ENCODE measurements at regions not wholly inside any gene's neighbourhood (a gene's known extent, or its start where the extent isn't known, plus 50 kb on each side); places are given as distances from the start of the nearest gene placed in this dataset.

- ATAC-seq: no peak
- no peak for DNase-seq
- ChIA-PET CTCF (interaction anchor here (0.6 to 10.2 kb wide), 5 partner anchors 9 to 26 kb away, joined by 3 to 108 read pairs (median 5); no protein-coding TSS in a partner anchor), POLR2A (no interaction called here)
- Mint-ChIP-seq H3K4me3 (no peak overlapping the region), H3K4me1 (peaks cover 1% of the 10 kb centered on the region), H3K27me3 (no peaks in the 10 kb centered on the region), H3K36me3 (ENCODE audit: low read depth) (peaks cover 4% of the 10 kb centered on the region), H3K9me3 (ENCODE audit: low read depth) (peaks cover 8% of the 10 kb centered on the region), H3K27ac (no peak overlapping the region)
- intact Hi-C loops (cut with DNase I, micrococcal nuclease): no loop called here
These were observed 94.9 kb upstream of the TRIM2 start for GRCh38 chr4:153109296-153109849.

DNA sequence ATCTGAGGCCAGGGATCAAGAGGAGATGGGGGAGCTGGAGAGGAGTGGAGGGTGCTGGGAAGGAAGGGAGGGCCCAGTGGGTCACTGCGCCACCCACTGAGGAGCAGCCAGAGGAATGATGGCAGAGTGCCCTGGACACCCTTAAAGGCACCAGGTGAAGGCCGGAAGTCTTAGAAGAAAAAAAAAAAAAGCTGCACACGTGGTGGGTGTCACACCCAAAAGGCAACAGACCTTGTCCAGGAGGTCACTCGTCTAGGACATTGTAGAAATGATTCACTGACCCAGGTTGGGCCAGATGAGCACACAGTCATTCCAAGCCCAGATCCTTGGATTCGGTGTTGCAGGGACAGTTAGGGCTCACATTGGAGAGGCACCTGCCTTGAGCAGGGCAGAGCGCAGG is 93.5 kb upstream of the TRIM2 start:
- POLR2A ChIA-PET: no interaction called here
- no peak overlapping the region for H3K4me3 Mint-ChIP-seq
- peaks cover 3% of the 10 kb centered on the region for H3K9me3 Mint-ChIP-seq (ENCODE audit: low read depth)
- no peaks in the 10 kb centered on the region for H3K27me3 Mint-ChIP-seq
- H3K27ac Mint-ChIP-seq: no peak overlapping the region
- H3K36me3 Mint-ChIP-seq (ENCODE audit: low read depth): no peaks in the 10 kb centered on the region
- intact Hi-C loops (cut with DNase I, micrococcal nuclease): loop anchor here in 1 of 2 experiments (10.0 kb wide), 2 partner anchors 576 to 626 kb away; partner anchors contain the start of gene FBXW7
- CTCF ChIA-PET: interaction anchor here (0.8 to 10.2 kb wide), 5 partner anchors 10 to 37 kb away, joined by 3 to 108 read pairs (median 5); no protein-coding TSS in a partner anchor
- H3K4me1 Mint-ChIP-seq: no peaks in the 10 kb centered on the region
- ATAC-seq: no peak
- no peak for DNase-seq

DNA sequence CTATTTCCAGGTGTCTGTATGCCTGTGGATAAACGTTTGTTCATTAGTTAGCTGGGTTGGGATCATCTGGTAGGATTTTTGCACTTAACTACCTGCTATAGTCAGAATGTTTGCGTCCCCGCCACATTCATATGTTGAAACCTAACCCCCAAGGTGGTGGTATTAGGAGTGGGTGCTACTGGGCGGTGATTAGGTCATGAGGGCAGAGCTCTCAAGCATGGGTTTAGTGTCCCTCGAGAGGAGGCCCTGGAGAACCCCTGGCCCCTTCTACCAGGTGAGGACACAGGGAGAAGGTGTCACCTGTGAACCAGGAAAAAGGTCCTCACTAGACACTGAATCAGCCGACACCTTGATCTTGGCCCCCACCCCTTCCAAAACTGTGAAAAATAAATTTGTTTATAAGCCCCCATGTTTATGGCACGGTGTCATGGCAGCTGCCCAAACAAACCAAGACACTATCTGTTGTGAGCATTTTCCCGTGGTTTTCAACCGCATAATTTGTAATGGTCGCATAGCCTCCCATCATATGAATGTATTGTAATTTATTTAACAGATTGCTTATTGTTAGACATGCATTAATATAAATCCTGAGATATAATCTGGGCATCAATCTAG is 92.7 kb upstream of the TRIM2 start:
- no peaks in the 10 kb centered on the region for H3K9me3 Mint-ChIP-seq (ENCODE audit: low read depth)
- no peaks in the 10 kb centered on the region for H3K4me1 Mint-ChIP-seq
- ChIA-PET CTCF (interaction anchor here (0.7 to 10.2 kb wide), 7 partner anchors 12 to 208 kb away, joined by 3 to 108 read pairs (median 4); no protein-coding TSS in a partner anchor), POLR2A (no interaction called here)
- DNase-seq (no peak), ATAC-seq (no peak)
- intact Hi-C loops (cut with DNase I, micrococcal nuclease): loop anchor here in 1 of 2 experiments (10.0 kb wide), 2 partner anchors 577 to 627 kb away; partner anchors contain the start of gene FBXW7
- H3K27ac Mint-ChIP-seq: no peak overlapping the region
- no peaks in the 10 kb centered on the region for H3K27me3 Mint-ChIP-seq
- no peak overlapping the region for H3K4me3 Mint-ChIP-seq
- H3K36me3 Mint-ChIP-seq (ENCODE audit: low read depth): no peaks in the 10 kb centered on the region

GRCh38 chr4:153112041-153112441 is 92.2 kb upstream of the TRIM2 start:
- H3K4me1 Mint-ChIP-seq: no peaks in the 10 kb centered on the region
- intact Hi-C loops (cut with DNase I, micrococcal nuclease): loop anchor here in 1 of 2 experiments (10.0 kb wide), 2 partner anchors 577 to 627 kb away; partner anchors contain the start of gene FBXW7
- POLR2A ChIA-PET: interaction anchor here (0.6 kb wide), 1 partner anchor 97 kb away, joined by 3 read pairs; no protein-coding TSS in a partner anchor
- no peaks in the 10 kb centered on the region for H3K27me3 Mint-ChIP-seq
- no peaks in the 10 kb centered on the region for H3K9me3 Mint-ChIP-seq (ENCODE audit: low read depth)
- CTCF ChIA-PET: interaction anchor here (0.7 to 10.2 kb wide), 6 partner anchors 12 to 207 kb away, joined by 3 to 108 read pairs (median 5); no protein-coding TSS in a partner anchor
- ATAC-seq (no peak), DNase-seq (peak; percentile 49)
- no peaks in the 10 kb centered on the region for H3K36me3 Mint-ChIP-seq (ENCODE audit: low read depth)
- no peak overlapping the region for H3K4me3 Mint-ChIP-seq
- no peak overlapping the region for H3K27ac Mint-ChIP-seq

DNA sequence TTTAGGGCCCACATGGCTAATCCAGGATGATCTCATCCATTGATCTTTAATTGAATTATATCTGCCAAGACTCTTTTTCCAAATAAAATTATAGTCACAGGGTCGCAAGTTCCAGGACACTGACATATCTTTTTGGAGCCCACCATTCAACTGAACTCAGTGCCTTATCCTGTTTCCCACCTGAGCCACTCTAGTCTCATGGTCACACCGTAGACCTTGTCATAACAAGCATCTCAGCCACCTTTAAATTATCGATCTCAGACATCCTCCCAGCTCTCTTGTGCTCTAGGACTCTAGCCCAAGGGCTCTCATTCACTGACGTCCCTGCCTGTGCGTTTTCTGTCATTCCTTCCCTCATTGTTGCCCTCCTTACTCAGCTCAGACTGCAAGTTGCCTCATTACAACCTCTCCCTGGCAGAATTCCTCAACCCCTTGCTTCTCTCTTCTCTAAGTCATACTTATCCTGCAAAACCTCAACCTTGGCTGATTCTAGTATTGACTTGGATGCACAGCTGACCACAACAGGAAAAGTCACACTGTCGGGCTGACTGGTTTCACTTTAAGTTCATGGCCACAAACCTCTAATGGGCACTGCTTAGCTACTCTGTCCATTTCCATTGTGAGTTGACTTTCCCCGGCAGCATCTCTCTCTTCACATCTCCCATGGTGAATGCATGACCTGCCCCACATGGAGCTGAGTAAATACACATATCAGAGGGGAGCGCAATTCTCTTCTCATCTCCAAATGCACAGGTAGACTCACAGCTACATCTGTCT is 91.0 kb upstream of the TRIM2 start:
- H3K36me3 Mint-ChIP-seq (ENCODE audit: low read depth): no peaks in the 10 kb centered on the region
- H3K27ac Mint-ChIP-seq: no peak overlapping the region
- no peak for ATAC-seq
- H3K4me3 Mint-ChIP-seq: no peak overlapping the region
- ChIA-PET POLR2A (interaction anchor here (0.6 kb wide), 1 partner anchor 417 kb away, joined by 4 read pairs; no protein-coding TSS in a partner anchor), CTCF (interaction anchor here (0.9 to 10.2 kb wide), 6 partner anchors 11 to 461 kb away, joined by 3 to 108 read pairs (median 6); no protein-coding TSS in a partner anchor)
- peak; percentile 39 for DNase-seq
- peaks cover 2% of the 10 kb centered on the region for H3K4me1 Mint-ChIP-seq
- no peaks in the 10 kb centered on the region for H3K9me3 Mint-ChIP-seq (ENCODE audit: low read depth)
- H3K27me3 Mint-ChIP-seq: no peaks in the 10 kb centered on the region
- intact Hi-C loops (cut with DNase I, micrococcal nuclease): loop anchor here in 1 of 2 experiments (10.0 kb wide), 2 partner anchors 578 to 628 kb away; partner anchors contain the start of gene FBXW7

- no peak for ATAC-seq
These were observed 90.5 kb upstream of the TRIM2 start for GRCh38 chr4:153113838-153114105.

DNA sequence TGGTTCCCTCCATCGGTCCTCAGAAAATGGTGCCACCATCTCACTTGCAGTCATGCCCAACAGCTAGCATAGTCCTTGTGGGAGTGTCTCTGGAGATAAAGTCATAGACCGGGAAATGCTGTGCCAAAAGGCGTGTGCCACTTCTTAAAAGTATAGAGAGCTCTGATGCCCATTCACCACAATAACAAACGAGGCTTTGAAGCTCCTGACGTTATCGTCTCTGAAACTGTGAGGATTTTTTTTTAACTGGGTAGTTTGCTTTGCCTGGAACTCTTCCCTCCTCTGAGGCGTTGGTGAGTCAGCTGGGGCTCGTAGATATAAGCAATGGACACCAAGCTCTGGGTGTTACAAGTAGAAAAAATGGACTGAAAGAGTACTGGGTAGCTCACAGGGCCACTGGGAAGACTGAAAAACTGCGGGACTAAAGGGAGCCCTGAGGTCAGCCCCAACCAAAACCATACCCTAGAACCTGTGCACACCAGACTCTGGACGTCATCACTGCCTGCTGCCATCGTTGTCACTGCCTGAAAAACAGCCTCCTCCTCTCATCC is 89.4 kb upstream of the TRIM2 start:
- peak; percentile 75 for ATAC-seq
- CTCF ChIA-PET: interaction anchor here (0.7 to 10.2 kb wide), 6 partner anchors 10 to 40 kb away, joined by 3 to 108 read pairs (median 6); no protein-coding TSS in a partner anchor
- Mint-ChIP-seq H3K9me3 (ENCODE audit: low read depth) (no peaks in the 10 kb centered on the region), H3K27ac (no peak overlapping the region), H3K27me3 (no peaks in the 10 kb centered on the region), H3K4me1 (peaks cover 2% of the 10 kb centered on the region), H3K36me3 (ENCODE audit: low read depth) (no peaks in the 10 kb centered on the region), H3K4me3 (no peak overlapping the region)
- POLR2A ChIA-PET: interaction anchor here (0.7 to 1.1 kb wide), 6 partner anchors 12 to 609 kb away, joined by 3 to 8 read pairs (median 4); partner anchors contain the start of gene FBXW7
- intact Hi-C loops (cut with DNase I, micrococcal nuclease): loop anchor here in 1 of 2 experiments (1.0 to 10.0 kb wide), 5 partner anchors 38 to 630 kb away; partner anchors contain the start of genes ARFIP1, FBXW7 and TIGD4
- peak; percentile 78 for DNase-seq

More at GRCh38 chr4:153113838-153114105, 90.5 kb upstream of the TRIM2 start:
- Mint-ChIP-seq H3K27ac (no peak overlapping the region), H3K4me3 (no peak overlapping the region), H3K4me1 (peaks cover 2% of the 10 kb centered on the region), H3K27me3 (no peaks in the 10 kb centered on the region), H3K9me3 (ENCODE audit: low read depth) (no peaks in the 10 kb centered on the region), H3K36me3 (ENCODE audit: low read depth) (no peaks in the 10 kb centered on the region)
- ChIA-PET CTCF (interaction anchor here (0.9 to 10.2 kb wide), 6 partner anchors 8 to 460 kb away, joined by 3 to 108 read pairs (median 8); no protein-coding TSS in a partner anchor), POLR2A (interaction anchor here (0.6 kb wide), 1 partner anchor 417 kb away, joined by 4 read pairs; no protein-coding TSS in a partner anchor)
- peak; percentile 32 for DNase-seq
- intact Hi-C loops (cut with DNase I, micrococcal nuclease): loop anchor here in 1 of 2 experiments (10.0 kb wide), 2 partner anchors 579 to 629 kb away; partner anchors contain the start of gene FBXW7

DNA sequence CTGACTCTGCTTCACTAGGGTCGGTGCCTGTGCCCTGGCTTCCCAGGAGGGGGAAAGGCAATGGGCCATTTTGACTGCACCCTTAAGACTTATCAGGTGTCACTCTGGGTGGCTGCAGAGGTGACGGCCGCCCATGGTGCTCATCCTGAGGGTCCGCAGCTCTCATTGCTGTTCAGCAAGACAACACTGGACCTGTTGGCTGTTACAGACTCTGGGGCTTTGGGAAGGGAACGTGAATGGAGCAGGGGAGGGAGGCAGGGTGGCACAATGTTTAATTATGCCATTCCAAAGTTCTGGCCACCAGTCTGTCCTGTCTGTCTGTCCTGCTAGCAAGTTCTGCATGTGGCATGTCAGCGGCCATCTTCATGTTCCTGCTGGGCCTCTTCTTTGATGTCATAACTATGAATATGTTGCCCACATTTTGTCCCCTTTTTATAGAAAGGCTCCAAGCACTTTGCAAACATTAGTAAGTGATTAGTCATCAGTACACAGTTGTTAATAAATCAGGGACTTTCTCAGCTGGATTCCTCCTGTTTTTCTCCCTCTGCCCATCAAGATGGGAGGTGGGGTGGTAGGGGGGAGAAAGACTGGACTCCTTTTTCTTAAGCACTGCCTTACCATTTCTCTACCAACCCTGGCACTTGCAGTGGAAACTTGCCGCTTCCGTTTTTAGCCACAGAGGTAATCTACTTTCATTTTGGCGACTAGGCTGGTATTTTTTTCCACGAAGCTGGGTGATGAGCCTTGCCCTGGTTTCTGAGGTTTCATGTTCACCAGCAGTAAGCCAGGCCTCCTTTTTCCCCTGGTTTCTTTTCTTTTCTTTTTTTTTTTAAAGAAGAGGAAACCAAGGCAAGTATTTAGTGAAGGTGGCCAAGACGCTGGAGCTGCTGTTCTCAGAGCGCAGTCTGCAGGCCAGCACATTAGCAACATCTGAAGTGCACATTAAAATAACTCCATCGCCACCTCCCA is 88.6 kb upstream of the TRIM2 start:
- no peaks in the 10 kb centered on the region for H3K9me3 Mint-ChIP-seq (ENCODE audit: low read depth)
- DNase-seq (peak; percentile 87), ATAC-seq (peak; percentile 59)
- no peaks in the 10 kb centered on the region for H3K36me3 Mint-ChIP-seq (ENCODE audit: low read depth)
- H3K4me3 Mint-ChIP-seq: no peak overlapping the region
- CTCF ChIA-PET: interaction anchor here (0.6 to 10.2 kb wide), 8 partner anchors 10 to 317 kb away, joined by 3 to 108 read pairs (median 6); no protein-coding TSS in a partner anchor
- no peak overlapping the region for H3K27ac Mint-ChIP-seq
- no peaks in the 10 kb centered on the region for H3K27me3 Mint-ChIP-seq
- POLR2A ChIA-PET: interaction anchor here (0.6 to 1.3 kb wide), 6 partner anchors 11 to 579 kb away, joined by 3 to 8 read pairs (median 4); partner anchors contain the start of gene FBXW7
- intact Hi-C loops (cut with DNase I, micrococcal nuclease): loop anchor here in 1 of 2 experiments (1.0 to 10.0 kb wide), 5 partner anchors 38 to 631 kb away; partner anchors contain the start of genes ARFIP1, FBXW7 and TIGD4
- H3K4me1 Mint-ChIP-seq: peaks cover 2% of the 10 kb centered on the region

DNA sequence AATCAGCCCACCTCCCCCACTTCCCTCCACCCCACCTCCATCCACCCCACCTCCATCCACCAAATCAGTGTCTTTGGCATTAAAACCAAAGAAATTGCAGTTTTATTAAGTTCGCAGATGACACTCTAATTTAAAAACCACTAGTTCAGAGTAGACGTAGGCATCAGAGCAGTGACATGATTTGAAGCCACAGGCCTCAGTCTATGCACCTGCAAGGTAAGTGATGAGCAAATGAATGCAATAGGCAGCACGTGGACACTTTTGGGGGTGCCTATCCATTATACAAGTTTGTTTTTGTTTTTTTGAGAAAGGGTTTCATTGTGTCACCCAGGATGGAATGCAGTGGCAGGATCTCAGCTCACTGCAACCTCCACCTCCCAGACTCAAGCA is 88.0 kb upstream of the TRIM2 start:
- H3K4me3 Mint-ChIP-seq: no peak overlapping the region
- H3K27me3 Mint-ChIP-seq: no peaks in the 10 kb centered on the region
- H3K27ac Mint-ChIP-seq: no peak overlapping the region
- intact Hi-C loops (cut with DNase I, micrococcal nuclease): loop anchor here in 1 of 2 experiments (5.0 to 10.0 kb wide), 3 partner anchors 419 to 631 kb away; partner anchors contain the start of gene FBXW7
- POLR2A ChIA-PET: interaction anchor here (0.6 to 1.3 kb wide), 2 partner anchors 20 to 31 kb away, joined by 3 to 4 read pairs; no protein-coding TSS in a partner anchor
- ATAC-seq (peak; percentile 11), DNase-seq (no peak)
- CTCF ChIA-PET: interaction anchor here (0.7 to 10.2 kb wide), 5 partner anchors 11 to 33 kb away, joined by 3 to 108 read pairs (median 8); no protein-coding TSS in a partner anchor
- no peaks in the 10 kb centered on the region for H3K36me3 Mint-ChIP-seq (ENCODE audit: low read depth)
- H3K9me3 Mint-ChIP-seq (ENCODE audit: low read depth): no peaks in the 10 kb centered on the region
- peaks cover 2% of the 10 kb centered on the region for H3K4me1 Mint-ChIP-seq
